AG04450 (cell line): ENCODE measurements at regions not wholly inside any gene's neighbourhood (a gene's known extent, or its start where the extent isn't known, plus 50 kb on each side); places are given as distances from the start of the nearest gene placed in this dataset.
A peak's percentile ranks its signal among the peaks of the same experiment; 100 is the strongest.
"Not testable (repeated sequence)": the region's sequence is repeated elsewhere in the genome, so short reads cannot be mapped to it uniquely, and the experiment has no call there.

Source experiments
- CTCF ChIA-PET: fragments of 300-600, 350-600 bp; formaldehyde crosslinking; extraction: SDS; loops from one replicate; lab custom pipeline; 2022; ENCODE audit warnings: antibody characterized with exemption, inconsistent platforms; lab: Charles Lee
- POLR2A ChIA-PET: fragments of 350-600 bp; formaldehyde crosslinking; extraction: SDS; loops from one replicate; lab custom pipeline; 2021; ENCODE audit warnings: antibody characterized with exemption, inconsistent platforms; lab: Yijun Ruan, JAX
- DNase-seq: peaks from one replicate; pipeline ENCODE4 v3.0.0-alpha.2; 2011; ENCODE audit warnings: low read depth, low spot score
- H3K27ac ChIP-seq: one replicate; pipeline ENCODE4 v1.5.1; 2012; ENCODE audit warnings: low read depth, low read length, control low read depth
- H3K27me3 ChIP-seq: one replicate; pipeline ENCODE4 v1.6.0; 2012; ENCODE audit warnings: low read length; ENCODE audit not compliant: control insufficient read depth, insufficient read depth
- H3K4me3 ChIP-seq: 2 replicates; pipeline ENCODE4 v1.5.1; 2011; ENCODE audit warnings: mild to moderate bottlenecking, low read depth, low read length, control low read depth
- H3K9me3 ChIP-seq: 2 replicates; pipeline ENCODE4 v1.5.1; 2012; ENCODE audit warnings: low read length; ENCODE audit not compliant: control insufficient read depth, insufficient read depth
- CTCF ChIP-seq: IDR thresholded peaks from 2 replicates; pipeline ENCODE4 v1.5.1; 2011; ENCODE audit warnings: low read depth, low read length, control low read depth, inconsistent platforms

- H3K9me3 ChIP-seq, H3K4me3 ChIP-seq, CTCF ChIA-PET, DNase-seq, H3K27me3 ChIP-seq: not testable (repeated sequence)
- peak; percentile 23; the same call in 1 of the 2 replicates for TF ChIP-seq CTCF
- POLR2A ChIA-PET: interaction anchor here (0.5 to 1.7 kb wide), 5 partner anchors 10 to 94 kb away, joined by 3 to 4 read pairs (median 4); no protein-coding TSS in a partner anchor
- H3K27ac ChIP-seq: peak overlapping the region; percentile 90
Observed at GRCh38 chr16:29328528-29328927, 78.0 kb downstream of the NPIPB11 start.

- H3K4me3 ChIP-seq, H3K9me3 ChIP-seq, H3K27me3 ChIP-seq, CTCF ChIA-PET: not testable (repeated sequence)
- POLR2A ChIA-PET: interaction anchor here (0.5 to 1.7 kb wide), 5 partner anchors 9 to 94 kb away, joined by 3 to 4 read pairs (median 4); no protein-coding TSS in a partner anchor
- DNase-seq: peak; percentile 57
- peak overlapping the region; percentile 86 for H3K27ac ChIP-seq
Observed at GRCh38 chr16:29327631-29328408, 78.7 kb downstream of the NPIPB11 start.

GRCh38 chr16:29326164-29327125 is 80.1 kb downstream of the NPIPB11 start:
- POLR2A ChIA-PET: interaction anchor here (1.7 kb wide), 1 partner anchor 18 kb away, joined by 4 read pairs; no protein-coding TSS in a partner anchor
- CTCF ChIA-PET, H3K4me3 ChIP-seq, DNase-seq, H3K9me3 ChIP-seq, H3K27me3 ChIP-seq: not testable (repeated sequence)
- peak overlapping the region; percentile 83 for H3K27ac ChIP-seq

- CTCF ChIA-PET, POLR2A ChIA-PET, DNase-seq, H3K9me3 ChIP-seq, H3K4me3 ChIP-seq, H3K27me3 ChIP-seq, H3K27ac ChIP-seq: not testable (repeated sequence)
Observed at GRCh38 chr16:29323725-29324124, 82.8 kb downstream of the NPIPB11 start.

- H3K4me3 ChIP-seq: no peak overlapping the region
- H3K9me3 ChIP-seq: peaks cover 4% of the 10 kb centered on the region; the same call in 1 of the 2 replicates
- H3K27me3 ChIP-seq: no peaks in the 10 kb centered on the region
- POLR2A ChIA-PET: no interaction called here
- H3K27ac ChIP-seq: no peak overlapping the region
- CTCF ChIA-PET: no interaction called here
- DNase-seq: no peak
- no peak for TF ChIP-seq CTCF
Observed at GRCh38 chr16:29321585-29321984, 84.9 kb downstream of the NPIPB11 start.

- POLR2A ChIA-PET: no interaction called here
- Histone ChIP-seq H3K27ac (no peak overlapping the region), H3K4me3 (no peak overlapping the region), H3K27me3 (no peaks in the 10 kb centered on the region), H3K9me3 (peaks cover 4% of the 10 kb centered on the region; the same call in 1 of the 2 replicates)
- TF ChIP-seq CTCF: no peak
- no peak for DNase-seq
- CTCF ChIA-PET: no interaction called here
Observed at GRCh38 chr16:29321000-29321393, 85.5 kb downstream of the NPIPB11 start.
